Left ventricle myocardium superior (tissue), 1 donor: ENCODE measurements at regions not wholly inside any gene's neighbourhood (a gene's known extent, or its start where the extent isn't known, plus 50 kb on each side); places are given as distances from the start of the nearest gene placed in this dataset.
"Not testable (repeated sequence)": the region's sequence is repeated elsewhere in the genome, so short reads cannot be mapped to it uniquely, and the experiment has no call there.

ENCODE experiments used
- ATAC-seq: fragments of 200-7000 bp; cut with Tn5 transposase; one replicate; pipeline ENCODE4 v1.9.1; 2020; ENCODE audit warnings: mild to moderate bottlenecking, moderate library complexity
- DNase-seq: peaks from one replicate; pipeline ENCODE4 v3.0.0-alpha.2; 2020
- intact Hi-C: fragments of 100-400 bp; cut with micrococcal nuclease; formaldehyde crosslinking; loops from one replicate; pipeline ENCODE4 v1.11.0; 2022
- donor health status: DM: no; HTN: yes; CAD: no; lungs with severe emphysema.

DNA sequence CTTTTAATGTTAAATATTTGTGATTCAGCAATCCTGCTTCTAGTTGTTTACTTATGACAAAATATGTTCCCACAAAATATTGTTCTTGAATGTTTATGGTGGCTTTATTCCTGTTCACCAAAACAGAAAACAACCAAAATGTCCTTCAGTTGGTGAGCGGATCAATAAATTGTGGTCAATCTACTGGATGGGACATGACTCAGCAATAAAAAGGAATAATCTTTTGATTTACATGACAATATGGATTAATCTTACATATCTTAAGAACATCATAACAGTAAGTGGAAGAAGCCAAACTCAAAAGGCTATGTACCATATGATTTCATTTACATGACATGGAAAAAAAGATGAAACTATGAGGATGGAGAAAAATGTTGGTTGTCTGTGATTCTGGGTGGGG, 691.3 kb upstream of the GHITM start:
- DNase-seq (no peak), ATAC-seq (no peak)
- intact Hi-C loops, result no loop called here

DNA sequence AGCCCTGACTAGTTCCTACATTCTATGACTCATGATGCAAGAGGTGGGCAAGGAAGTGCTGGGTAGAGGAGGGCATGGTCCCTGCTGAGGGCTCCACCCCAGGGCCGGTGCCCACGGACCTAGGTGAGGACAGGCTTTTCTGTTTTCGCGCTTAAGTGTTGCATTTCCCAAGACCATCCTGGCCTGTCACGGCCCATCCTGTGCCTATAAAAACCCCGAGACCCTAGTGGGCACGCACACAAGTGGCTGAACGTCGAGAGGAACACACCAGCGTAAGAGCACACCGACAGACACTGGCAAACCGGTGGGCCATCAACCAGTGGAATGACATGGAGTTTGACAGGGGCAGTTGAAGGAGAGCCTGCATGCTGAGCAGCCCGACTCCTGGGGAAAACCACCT, 680.7 kb upstream of the GHITM start:
- DNase-seq (no peak), ATAC-seq (no peak)
- intact Hi-C loops, result no loop called here

DNA sequence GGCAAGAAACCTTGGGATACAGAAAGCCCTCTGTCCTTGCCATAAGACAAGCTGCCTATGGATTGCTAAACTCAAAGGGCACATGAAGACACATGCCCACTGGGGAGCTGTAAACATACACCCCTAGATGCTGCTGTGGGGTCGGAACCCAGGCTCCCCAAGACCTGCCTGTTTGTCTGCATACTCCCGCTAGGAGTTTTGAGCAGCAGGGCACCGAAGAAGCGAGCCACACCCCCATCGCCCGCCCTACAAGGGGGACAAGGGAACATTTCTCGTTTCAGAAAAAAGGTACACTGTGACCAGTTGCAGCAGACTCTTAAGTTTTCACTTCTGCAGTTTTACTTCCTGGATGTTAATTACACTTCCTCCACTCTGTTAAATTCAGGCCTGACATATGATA, 680.2 kb upstream of the GHITM start:
- ATAC-seq (no peak), DNase-seq (peak; percentile 16)
- intact Hi-C loops, result no loop called here

DNA sequence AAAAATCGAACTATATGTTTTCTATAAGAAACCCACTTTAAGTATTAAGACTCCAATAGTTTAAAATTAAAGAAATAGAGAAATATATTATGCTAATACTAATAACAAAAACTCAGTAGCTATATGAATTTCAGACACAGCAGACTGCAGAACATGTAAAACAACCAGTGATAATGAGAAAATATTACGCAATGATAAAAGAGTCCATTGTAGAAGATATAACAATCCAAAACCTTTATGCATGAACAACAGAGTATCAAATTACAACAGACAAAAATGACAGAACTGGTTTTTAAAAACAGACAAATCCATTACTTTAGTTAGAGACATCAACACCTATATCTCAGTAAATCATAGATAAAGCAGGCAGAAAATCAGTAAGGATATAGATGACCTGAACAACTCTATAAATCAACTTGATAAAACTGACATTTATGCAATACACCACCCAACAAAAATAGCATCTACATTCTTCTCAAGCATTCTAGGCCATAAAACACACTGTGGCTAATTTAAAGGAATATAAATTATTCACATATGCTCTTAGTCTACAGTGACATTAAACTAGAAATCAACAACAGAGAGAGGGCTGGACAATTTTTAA, 669.5 kb upstream of the GHITM start:
- DNase-seq, result no peak
- no peak for ATAC-seq
- intact Hi-C loops, result no loop called here

DNA sequence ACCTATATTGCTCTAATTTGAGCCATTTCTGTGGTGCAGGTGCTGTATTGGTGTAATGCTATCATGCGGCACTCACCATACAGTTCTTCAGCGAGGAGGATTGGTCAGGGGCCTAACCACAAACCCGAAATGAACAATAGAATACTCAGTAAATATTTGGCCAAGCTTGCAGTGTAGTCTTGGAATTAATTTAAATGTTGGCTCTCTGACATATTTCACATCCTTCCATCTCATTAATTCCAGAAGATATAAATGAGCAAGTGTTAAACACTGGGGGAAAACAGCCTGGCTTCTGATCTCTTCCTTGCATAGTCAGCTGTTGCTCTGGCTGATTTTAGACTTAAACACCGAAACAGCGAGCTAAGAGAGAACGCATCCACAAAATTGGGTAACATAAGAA, 663.1 kb upstream of the GHITM start:
- no peak for ATAC-seq
- DNase-seq, result no peak
- intact Hi-C loops, result no loop called here

DNA sequence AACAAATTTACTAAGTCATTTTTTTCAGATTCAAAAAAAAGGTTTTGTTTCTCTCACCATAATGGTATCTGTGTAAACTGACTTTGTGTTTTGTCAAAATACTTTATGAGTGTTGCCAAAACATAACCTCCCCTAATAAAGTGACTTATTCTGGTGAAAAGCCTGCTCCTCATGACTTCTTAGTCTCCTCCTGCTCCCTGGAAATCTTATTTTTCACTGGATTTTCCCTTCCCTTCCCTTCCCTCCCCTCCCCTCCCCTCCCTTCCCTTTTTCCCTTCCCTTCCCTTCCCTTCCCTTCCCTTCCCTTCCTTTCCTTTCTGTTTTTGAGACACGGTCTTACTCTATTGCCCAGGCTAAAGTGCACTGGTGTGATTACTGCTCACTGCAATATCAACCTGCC, 650.1 kb upstream of the GHITM start:
- DNase-seq, result no peak
- intact Hi-C loops, result no loop called here
- no peak for ATAC-seq

DNA sequence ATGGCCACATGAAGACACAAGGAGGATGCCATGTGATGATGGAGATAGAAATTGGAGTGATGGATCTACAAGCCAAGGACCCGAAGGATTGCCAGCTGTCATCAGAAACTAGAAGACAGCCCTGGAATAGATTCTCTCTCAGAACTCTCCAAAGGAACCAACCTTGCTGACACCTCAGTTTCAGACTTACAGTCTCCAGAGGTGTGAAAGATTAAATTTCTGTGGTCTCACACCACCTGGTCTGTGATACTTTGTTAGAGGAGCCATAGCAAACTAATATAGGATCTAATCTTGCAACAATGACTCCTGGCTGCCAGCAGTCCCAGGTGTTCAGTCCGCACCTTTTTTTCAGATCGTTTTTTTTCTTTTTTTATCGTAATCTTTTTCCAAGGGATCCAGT, 647.3 kb upstream of the GHITM start:
- ATAC-seq (no peak), DNase-seq (no peak)
- intact Hi-C loops, result no loop called here

DNA sequence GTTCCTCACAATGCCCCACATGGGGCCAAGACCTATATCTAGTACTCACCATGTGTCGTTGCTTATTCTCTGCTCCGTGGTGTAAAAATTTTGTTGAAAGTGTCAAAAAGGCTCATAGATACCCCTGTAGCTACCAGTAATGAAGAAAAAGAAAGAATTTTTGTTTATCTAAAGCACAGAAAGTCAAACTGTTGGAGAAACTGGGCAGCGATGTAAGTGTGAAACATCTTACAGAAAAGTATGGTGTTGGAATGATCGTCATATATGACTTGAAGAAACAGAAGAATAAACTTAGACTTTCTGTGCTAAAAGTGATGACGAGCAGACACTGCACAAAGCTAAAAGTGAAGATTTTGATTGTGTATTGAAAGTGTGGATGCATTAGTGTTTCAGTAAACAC, 626.6 kb upstream of the GHITM start:
- ATAC-seq (no peak), DNase-seq (no peak)
- intact Hi-C loops, result no loop called here

DNA sequence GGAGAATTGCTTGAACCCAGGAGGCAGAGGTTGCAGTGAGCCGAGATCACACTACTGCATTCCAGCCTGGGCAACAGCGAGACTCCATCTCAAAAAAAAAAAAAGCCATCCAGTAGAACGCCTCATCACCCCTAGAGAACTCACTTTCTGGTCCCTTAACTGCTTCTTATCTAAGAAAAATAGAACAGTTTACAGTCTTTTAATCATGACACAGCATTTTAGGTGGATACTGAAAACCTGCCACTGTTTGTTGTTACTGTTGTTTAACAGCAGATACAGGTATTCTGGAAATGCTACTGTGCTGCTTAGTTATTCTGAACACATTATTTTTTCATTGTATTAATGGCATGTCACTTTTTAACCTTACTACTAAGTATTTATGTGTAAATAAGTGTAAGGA, 624.3 kb upstream of the GHITM start:
- ATAC-seq, result no peak

DNA sequence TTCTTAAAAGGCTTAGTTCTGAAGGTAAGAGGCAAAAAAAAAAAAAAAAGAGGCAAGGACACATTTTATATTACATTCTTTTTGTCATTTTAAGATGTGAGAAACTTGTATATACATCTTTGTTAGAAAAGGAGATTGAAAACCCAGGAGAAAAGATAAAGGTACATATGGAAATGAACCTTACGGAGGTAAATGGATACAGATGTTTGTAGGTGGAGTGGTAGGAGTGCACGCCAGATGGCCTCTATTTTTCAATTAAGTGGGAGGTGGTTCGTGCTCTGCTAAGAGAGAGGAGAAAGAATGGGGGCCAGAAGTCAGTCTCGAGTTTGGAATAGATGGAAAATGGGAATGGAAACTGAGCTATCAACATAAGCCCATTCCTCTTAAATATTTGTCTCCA, 622.5 kb upstream of the GHITM start:
- ATAC-seq, result no peak
- intact Hi-C loops, result no loop called here
- no peak for DNase-seq

More for the DNA sequence above, 624.3 kb upstream of the GHITM start:
- intact Hi-C loops, result no loop called here
- DNase-seq, result no peak

DNA sequence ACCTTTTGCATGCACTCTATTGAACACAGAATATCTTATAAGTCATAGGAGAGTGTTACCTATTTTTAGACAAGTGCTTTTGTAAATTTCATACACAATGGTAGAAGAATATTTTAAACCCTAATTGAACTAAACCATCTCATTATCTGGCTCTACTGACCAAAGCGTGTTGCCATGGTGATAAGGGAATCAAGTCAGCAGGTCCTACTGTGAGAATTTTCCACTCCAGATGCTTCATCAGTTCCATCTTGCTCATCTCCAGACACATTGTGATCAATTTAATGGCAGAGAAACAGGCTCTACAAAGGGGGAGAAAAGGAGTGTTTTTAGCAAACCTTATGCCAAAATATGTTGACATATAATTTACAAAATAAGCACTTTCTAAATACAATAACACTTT, 621.9 kb upstream of the GHITM start:
- intact Hi-C loops, result no loop called here
- no peak for DNase-seq
- no peak for ATAC-seq

DNA sequence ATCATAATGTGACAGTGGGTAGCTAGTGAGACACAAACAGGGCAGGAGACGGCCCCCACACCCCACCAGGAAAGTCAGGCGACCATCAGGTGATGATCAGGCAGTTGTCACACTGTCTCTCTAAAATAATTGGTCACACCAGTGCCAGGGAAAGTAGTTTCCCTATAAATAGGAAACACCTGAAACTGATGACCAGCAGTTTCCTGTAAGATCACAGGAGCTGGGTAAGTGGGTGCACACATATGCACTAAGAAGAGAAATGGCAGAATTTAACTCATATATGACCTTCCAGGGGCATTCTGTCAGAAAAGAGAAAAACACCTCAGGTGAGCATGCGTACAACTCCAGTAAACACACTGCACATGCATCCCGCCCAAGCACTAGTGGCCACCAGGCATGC, 620.5 kb upstream of the GHITM start:
- no peak for ATAC-seq
- no peak for DNase-seq
- intact Hi-C loops, result no loop called here

DNA sequence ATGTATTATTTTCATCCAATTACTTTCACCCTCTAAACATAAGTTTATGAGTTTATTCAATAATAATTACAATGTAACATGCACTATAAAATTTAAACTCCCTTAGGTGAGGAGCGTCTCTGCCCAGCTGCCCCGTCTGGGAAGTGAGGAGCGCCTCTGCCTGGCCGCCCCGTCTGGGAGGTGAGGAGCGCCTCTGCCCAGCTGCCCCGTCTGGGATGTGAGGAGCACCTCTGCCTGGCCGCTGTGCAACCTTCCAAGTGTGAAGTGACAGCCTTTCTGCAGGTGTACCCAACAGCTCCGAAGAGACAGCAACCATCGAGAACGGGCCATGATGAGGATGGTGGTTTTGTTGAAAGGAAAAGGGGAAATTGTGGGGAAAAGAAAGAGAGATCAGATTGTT, 618.9 kb upstream of the GHITM start:
- intact Hi-C loops, ATAC-seq, DNase-seq: not testable (repeated sequence)

DNA sequence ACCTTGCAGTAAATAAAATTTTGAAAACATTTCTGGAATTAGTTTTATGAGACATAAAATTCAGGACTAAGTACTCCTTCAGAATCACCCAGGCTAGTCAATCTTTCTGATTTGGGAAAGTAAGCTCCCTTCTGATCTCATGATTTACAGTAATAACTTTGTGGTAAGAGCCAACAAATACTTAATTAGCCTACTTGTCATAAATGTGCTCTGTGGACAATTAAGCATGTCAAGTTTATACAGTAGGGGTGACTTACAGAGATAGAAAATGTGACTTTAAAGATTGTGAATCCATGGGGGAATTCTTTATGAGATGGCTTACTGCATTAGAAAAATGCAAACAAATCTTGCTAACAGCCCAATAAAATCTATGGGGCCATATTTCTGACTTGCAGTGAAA, 616.9 kb upstream of the GHITM start:
- intact Hi-C loops, result no loop called here
- no peak for ATAC-seq
- DNase-seq, result no peak

DNA sequence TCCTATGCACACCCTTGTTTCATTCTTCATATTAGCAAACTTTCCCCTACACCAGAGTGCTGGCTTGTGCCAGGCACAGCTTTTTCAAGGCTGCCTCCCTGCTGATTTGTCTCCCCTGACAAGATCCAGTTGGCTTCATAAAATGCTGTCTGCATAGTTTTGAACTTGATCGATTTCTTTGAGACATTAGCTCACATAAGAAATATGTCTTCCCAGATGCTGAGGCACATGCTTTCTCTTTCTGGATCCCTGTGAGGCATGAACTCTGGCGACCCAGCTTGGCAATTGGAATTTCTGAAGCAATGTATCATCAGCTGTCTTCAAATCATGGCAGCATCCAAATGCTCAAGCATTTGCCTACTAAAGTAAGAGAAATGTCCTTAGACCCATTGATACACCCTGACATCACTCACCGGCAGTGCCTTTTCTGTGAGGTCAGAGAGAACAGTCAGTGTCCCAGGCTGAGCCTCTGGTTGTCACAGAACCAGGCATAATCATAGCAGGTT, 616.4 kb upstream of the GHITM start:
- peak; percentile 39 for DNase-seq
- ATAC-seq, result peak; percentile 93
- intact Hi-C loops, result no loop called here

DNA sequence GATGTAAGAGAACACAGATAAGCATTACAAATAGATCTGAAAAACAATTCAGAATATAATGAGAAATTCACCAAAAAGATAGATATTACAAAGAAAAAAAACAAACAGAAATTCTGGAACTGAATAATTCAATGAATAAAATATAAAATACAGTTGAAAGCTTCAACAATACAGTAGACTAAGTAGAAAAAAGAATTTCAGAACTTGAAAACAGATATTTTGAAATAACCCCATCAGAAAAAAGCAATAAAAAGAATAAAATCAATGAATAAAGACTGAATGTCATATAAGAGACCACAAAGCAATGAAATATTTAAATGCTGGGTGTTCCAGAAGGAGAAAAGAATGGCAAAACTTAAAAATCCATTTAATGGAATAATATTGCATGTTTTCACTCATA, 611.4 kb upstream of the GHITM start:
- no peak for DNase-seq
- ATAC-seq, result no peak
- intact Hi-C loops, result no loop called here

DNA sequence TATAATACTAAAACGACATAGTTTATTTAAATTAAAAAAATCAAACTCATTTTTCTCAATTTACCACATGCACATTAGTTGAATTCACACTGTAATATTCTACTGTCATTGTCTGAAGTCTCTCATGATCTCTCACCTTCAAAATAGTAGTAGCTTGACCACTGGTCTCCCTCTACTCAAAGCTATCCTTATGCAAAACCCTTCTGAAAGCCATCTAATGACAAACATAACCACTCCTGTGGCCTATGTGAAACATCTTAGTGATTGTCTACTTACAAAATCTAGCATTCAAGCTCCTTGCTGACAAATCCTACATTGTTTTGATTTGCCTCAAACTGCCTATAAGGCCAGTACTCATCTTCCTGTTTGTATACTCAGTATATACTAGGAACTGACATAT, 606.0 kb upstream of the GHITM start:
- no peak for ATAC-seq
- intact Hi-C loops, result no loop called here
- DNase-seq, result no peak

DNA sequence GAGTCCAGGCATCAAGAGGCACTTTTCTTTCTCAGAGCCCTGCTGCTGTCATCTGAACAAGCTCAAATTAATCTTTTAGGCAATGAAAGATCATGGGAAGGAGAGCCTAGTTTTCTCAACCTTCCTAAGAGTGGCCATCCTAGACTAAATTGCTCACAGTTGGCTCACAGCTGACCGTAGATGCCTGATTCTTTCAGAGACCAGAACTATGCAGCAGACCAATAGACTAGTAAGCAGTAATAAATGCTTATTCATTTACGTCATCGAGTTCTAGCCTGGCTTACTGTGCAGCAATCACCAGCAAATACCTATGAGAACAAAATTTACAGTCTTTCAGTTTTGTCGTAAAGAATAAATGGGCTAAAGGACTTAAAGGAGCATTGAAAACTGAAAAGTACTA, 602.9 kb upstream of the GHITM start:
- DNase-seq (no peak), ATAC-seq (no peak)
- intact Hi-C loops, result no loop called here

DNA sequence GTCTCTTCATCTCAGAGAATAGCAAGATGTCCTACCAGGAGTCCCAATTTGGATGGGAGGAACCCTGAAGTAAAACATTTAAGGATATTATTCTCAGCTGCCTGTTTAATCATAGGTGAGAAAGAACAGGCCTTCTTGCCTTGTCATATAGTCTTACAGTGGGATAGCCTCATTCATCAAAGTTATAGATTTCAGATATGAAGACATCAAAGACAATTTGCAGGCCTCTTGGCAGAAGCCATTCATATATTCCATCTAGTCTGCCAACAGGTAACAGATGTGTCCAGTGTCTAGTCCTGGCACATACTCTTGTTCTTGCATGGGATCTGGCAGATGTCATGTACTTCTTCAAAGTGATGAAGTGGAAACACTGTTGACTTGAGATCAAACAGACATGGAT, 601.3 kb upstream of the GHITM start:
- no peak for ATAC-seq
- DNase-seq, result no peak
- intact Hi-C loops, result no loop called here

DNA sequence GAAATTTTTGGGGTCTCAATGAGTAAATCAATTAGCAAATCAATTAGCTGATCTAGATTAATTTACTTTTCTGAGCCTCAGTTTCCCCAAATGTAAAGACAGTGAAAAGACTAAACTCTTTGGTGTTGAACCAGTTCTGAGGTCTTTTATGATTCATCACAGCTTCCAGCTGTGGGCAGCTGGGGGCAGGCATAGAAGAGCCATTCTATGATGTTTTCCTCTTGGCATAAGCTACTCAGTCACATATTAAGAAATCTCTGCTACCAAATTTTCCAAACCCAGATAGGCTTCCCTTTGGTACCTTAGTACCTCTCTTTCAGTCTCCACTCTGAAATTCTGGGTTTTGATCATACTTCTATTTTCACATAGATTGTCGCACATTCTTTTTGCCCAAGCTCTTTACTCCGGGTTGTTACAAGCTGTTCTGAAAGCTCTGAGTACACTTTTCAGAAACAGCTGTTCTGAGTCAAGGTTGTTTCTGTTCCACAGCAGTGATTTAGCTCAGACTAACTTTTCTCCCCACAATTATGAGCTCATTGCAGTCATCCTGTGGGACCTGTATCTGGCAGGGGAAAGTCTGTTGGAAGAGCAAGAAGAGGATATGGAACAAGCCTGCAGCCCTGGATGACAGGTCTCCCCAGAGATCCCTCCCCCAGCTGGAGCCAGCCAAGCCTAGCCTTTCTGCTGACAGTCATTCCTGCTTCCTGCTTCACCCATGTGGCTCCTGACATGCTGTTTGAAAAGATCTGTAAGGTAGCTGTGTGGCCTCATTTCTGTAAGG, 599.6 kb upstream of the GHITM start:
- peak; percentile 96 for ATAC-seq
- DNase-seq, result peak; percentile 81
- intact Hi-C loops, result no loop called here

DNA sequence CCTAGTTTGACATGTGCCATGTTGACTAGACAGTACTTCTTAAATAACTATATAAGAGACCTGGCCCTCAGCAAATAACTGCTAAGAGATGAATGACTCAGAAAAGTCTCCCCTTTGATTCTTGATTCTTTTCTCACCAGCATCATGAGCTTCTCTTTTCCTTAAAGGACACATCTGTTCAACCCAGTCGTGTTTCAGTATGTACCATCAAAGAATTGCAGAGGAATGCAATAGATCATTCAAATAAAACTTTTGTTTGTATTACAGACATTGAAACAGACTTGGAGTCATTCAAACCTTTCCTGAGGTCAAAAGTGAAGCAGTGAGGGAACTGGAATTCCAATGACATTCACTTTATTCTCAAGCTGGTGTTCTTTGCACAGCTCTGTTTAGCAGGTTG, 598.3 kb upstream of the GHITM start:
- intact Hi-C loops, result no loop called here
- DNase-seq (no peak), ATAC-seq (no peak)
